GM04504 (cell line): ENCODE measurements at regions not wholly inside any gene's neighbourhood (a gene's known extent, or its start where the extent isn't known, plus 50 kb on each side); places are given as distances from the start of the nearest gene placed in this dataset.

Source experiments
- DNase-seq: peaks from one replicate; pipeline ENCODE4 v3.0.0-alpha.2; 2012; ENCODE audit warnings: low read depth

GRCh38 chrX:3780564-3780963, 67.1 kb upstream of the PRKX start:
- no peak for DNase-seq

- no peak for DNase-seq
These were observed 66.1 kb upstream of the PRKX start for GRCh38 chrX:3779546-3779945.

DNA sequence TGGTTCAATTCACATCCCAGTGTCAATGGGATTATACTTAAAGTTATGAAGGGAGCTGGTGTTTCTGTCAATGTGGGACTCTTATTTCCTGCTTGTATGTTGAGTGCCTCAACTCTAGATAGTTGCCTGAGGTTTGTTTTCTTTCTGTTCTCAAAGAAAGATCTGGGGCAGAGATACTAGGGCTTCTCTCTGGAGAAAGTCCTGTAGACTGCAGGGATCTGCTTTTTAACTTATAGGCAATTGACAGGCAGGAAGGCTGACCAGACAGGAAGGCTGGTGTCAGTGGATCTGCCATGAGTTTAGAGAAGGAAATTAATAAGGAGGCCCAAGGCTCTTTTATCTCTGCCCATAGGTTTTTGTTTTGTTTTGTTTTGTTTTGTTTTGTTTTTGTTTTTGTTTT, 64.0 kb upstream of the PRKX start:
- no peak for DNase-seq

GRCh38 chrX:3771766-3772165, 58.3 kb upstream of the PRKX start:
- DNase-seq: no peak

GRCh38 chrX:3768881-3769280, 55.4 kb upstream of the PRKX start:
- DNase-seq: no peak
